SK-N-DZ (cell line): ENCODE measurements at regions not wholly inside any gene's neighbourhood (a gene's known extent, or its start where the extent isn't known, plus 50 kb on each side); places are given as distances from the start of the nearest gene placed in this dataset.
"Not testable (repeated sequence)": the region's sequence is repeated elsewhere in the genome, so short reads cannot be mapped to it uniquely, and the experiment has no call there.

Experiments used
- DNase-seq: peaks from one replicate; pipeline ENCODE4 v3.0.0-alpha.2; 2015; ENCODE audit warnings: low spot score

DNA sequence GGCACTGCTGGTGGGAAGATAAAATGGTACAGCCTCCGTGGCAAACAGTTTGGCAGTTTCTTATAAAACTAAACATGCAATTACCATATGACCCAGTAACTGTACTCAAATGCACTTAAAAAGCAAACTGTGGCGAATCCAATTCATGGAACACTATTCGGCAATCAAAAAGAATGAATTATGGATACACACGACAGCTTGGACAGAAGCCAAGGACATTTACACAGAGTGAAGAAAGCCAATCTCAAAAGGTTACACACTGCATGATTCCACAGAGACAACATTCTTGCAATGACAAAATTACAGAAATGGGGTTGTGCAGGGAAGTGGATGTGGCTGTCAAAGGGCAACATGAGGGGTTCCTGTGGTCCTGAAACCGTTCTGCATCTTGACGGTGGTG is 122.1 kb upstream of the IQSEC1 start:
- no peak for DNase-seq

DNA sequence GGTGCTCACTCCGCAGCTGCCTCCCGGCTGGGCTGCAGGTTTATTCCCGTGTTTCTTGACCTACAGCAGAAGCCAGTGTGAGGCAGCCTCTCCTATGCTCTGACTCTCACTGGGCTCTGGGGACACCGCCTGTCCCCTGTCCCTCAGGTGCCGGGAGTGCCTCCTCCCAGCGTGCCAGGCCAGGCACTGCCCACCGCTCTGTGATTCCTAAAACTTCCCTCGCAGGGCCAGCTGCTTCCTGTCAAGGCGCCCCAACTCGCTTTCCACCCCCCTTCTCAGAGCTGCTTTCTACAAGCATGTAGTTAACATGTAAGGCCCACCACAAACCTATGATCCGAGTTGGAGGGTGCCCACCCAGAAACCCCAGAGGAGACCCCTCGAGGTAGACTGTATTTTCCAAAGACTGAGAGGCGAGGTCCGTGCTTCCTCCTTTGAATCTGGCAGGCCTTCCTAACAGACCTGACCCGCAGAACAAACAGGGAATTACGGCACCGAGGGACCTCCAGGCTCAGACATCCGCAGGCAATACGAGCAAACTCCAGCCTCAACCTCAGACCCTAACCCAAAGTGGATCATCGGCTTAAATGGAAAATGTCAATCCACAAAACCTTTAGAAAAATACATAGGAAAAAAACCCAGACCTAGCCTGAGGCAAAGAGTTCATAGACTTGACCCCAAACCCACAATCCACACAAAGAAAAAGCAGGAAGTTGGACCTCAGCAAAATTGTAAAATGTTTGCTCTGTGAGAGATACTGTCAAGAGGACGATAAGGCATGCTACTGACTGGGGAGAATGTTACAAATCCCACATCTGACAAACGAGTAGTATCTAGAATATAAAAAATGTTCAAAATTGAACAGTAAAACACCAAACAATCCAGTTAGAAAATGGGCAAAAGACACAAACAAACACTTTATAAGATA is 121.3 kb upstream of the IQSEC1 start:
- no peak for DNase-seq

DNA sequence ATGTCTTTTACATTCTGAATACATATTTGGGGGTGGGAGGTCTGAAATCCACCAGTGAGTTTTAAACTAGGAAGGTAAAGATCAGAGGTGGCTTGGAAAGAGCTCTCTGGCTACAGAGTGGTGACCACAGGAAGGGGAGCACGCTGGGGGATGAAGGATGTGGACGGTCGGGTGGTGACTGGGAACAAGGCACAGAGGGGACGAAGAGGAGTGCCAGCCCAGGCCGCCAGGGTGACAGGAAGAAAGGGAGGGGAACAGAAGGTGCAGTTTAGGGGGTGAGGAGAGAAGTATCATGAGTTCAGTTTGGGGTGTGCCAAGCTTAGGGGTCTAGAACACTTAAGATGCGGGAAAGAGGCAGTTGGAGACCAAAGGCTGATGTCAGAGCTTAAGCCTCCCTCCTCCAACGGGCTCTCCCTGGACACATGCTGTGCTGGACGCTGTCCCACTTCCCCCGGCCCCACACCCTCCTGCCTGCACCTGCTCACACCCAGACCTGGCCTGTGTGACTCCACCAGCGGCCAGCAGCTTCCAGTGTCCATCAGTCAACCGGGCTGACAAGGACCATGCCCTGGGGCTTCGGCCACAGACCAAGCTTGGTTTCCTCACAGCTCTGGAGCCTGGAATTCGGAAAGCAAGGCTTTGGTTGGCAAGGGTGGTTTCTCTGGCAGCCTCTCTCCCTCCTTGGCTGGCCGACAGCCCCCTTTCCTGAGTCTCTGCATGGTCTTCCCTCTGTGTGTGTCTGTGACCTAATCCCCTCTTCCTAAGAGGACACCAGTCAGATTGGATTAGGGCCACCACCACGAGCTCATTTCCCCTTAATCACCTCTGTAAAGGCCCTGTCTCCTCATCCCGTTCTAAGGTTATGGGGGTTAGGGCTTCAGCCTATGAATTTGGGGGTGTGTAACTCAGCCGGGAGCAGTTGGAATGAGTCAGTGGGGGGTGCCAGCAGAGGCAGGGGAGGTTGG is 120.4 kb upstream of the IQSEC1 start:
- no peak for DNase-seq

DNA sequence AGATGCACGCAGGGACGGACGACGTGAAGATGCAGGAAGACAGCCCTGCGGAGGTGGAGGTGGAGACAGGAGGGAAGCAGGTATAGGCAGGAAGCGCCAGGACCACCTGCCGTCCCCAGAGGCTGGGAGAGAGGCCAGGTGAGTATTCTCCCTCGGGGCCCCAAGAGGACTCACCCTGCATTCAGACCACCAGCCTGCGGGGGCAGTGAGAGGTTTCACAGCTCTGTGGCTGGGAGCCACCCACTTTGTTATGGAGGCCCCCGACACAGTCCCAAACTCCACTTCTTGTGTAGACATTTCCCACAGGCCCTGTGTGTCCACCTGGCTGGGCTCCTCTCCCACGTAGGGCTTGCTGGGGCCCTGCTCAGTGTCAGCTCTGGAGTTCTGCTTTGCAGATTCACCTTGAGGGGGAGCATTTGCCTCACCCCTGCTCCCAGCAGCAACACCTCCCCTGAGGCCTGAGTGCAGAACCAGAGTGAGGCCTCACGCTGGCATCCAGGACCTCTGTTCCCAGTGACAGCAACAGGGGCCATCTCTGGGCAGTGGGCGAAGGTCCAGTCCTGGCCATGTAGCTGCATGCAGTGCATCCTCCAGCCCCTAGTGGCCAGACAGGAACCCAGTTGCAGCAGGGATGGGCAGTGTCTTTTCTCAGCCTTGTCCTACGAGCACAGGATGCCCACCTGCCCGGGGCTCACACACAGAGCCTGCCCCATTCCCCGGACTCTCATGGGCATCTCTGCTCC is 119.4 kb upstream of the IQSEC1 start:
- peak; percentile 28 for DNase-seq

DNA sequence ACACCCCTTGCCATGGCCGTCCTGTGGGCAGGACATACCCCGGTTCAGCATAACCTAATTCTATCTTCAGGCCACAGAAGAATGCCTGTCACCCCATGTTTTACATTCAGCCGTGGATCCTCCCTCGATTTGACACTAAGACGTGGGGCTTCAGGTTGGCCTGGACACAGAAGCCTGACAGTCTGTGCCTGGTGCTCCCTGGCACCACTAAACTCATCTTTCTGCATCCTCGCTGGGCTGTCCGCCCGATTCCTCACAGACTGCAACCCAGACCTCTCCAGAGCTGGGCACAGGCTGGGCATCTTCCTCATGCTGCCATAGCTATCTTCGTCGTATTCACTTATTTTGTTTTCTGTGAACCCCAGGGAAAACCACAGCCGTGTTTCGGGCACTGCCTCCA is 117.8 kb upstream of the IQSEC1 start:
- no peak for DNase-seq

DNA sequence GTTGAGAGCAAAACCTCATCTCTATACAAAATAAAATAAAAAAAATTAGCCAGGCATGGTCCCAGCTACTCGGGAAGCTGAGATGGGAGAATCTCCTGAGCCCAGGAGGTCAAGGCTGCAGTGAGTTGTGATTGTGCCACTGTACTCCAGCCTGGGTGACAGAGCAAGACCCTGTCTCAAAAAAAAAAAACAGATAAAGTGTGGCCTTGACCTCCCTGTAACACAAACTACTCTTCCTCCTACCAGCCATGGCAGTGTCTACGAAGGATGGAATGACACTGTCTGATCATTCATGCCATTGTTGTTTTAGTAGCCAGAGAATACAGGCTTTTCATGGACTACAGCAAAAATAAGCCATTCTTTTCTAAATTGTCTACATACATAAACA is 117.1 kb upstream of the IQSEC1 start:
- no peak for DNase-seq

DNA sequence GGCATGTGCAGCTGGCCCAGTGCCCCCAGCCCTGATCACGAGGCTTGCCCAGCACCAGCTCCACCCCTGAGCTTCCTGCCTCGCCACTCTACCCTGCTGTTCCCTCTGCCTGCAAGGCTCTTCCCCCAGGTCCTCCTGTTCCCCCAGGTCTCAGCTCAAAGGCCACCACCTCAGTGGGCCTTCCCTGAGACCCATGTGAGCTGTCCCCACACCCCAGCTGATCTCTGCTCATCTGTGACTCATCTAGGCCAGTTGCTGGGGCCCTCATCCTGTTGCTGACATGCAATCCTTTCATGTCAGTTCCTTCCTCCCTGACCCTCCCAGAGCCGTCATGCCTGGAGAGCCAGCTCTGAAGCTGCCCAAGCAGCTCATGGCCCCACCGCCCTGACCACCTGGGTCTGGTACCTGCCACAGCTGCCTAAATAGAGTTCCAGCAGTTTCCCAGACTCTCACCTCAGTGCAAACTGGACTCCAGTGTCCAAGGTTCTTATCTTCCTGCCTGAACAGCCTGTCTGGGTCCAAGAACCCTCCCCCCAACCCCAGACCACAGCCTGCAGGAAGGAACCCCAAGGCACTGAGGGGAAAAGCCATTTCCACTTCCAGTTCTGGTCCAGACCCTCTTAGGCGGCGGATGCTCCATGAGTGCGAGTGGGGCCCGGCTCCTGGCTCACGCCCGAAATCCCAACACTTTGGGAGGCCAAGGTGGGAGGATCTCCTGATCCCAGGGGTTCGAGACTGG is 116.6 kb upstream of the IQSEC1 start:
- no peak for DNase-seq

DNA sequence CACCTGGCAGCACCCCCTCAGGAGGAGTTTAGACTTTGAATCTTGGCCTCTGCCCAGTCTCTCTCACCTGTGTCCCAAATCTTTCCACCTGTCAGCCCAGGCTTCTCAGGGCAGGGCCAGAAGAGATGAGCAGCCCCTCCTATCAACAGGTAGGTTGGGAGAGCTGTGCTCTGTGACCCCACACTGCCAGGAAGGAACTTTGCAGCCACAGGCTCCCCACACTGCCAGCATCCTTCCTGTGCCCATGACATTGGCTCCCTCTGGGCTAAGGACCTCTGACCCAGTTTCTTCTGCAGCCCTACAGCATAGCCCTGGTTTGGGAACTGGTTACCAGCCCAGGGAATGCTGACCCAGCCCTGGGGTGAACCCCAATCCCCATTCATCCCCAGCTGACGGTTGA is 115.7 kb upstream of the IQSEC1 start:
- DNase-seq = no peak

DNA sequence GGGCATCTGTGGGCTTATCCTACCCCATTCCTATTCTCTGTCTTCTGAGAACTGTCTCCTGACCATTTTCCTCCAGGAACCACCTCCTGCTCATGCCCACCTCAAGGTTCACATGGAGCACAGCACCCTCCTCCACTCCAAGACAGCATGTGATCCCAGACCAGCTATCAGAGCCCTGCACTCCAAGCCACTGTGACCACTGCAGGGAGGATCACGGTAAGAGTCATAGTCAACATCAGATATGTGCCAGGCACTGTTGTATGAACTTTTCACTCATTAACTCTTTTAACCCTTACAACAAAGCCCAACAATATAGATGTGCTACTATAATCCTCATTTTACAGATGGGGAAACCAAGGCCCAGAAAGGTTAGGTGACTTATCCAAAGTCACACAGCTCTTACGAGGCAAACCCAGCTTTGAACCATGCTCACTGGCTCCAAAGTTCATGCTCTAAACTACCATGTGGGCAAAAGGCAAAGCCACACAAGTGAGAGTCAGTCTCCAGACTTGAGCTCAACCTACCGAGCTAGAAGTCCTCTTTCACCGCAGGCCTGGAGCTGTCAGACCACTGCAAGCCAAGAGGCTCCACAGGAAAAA is 115.1 kb upstream of the IQSEC1 start:
- DNase-seq = no peak

DNA sequence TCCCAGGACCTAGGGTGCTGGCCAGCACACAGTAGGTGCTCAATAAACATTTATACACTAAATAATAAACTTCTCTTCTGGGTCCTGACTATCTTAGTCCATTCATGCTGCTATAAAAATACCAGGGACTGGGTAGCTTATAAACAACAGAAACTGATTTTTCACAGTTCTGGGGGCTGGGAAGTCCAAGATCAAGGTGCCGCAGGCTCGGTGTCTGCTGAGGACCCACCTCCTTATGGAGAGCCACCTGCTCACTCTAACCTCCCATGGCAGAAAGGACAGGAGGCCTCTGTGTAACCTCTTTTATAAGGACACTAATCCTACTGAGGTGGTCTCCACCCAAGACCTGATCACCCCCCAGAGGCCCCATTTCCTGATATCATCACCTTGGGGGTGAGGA is 114.4 kb upstream of the IQSEC1 start:
- no peak for DNase-seq

DNA sequence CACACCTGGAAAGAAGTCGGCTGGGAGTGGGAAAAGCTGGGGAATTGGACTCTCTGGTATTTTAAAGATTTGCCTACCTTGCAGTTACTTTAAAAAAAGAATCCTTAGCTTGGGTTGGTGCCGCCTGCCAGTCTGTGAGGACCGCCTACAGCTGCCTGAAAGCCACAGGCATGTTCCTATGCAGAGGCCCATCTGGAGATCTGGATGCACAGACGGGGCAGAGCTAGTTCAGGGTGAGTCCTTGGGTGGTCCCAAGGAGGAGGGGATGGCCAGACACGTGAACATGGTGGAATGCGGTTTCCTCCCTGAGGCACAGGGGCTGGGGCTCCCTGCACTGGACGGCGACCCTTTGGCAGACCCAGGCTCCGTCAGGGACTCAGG is 113.2 kb upstream of the IQSEC1 start:
- no peak for DNase-seq

DNA sequence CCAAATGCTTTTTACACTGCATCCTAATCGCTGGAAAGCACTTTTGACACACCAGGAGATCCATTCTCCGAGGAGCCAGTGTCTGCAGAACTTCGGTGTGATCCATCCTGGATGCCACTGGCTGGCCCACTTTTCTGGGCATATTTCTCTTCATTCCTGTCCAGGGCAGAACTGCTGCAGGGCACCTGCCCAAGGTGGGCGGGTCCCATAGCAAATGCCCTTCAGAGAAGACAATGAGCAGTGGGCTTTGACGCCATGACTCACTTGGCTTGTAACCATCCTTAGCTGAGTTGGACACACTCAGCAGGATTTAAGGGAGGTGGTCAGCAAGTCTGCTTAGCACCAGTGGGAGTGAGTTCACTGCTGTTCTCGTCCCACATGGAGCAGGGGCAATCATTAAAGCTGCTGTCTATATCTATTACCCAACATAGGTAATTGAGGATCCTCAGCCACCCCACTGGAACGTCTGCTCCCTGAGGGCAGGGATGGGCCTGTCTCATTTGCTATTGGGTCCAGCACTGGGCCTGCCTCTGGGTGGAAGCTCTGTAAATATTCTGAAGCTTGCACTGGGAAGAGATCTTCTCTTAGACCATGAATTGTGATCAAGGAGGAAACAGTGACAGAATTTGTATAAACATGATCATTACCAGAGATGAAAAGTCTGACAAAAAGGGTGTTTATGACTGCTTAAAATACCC is 112.7 kb upstream of the IQSEC1 start:
- no peak for DNase-seq

DNA sequence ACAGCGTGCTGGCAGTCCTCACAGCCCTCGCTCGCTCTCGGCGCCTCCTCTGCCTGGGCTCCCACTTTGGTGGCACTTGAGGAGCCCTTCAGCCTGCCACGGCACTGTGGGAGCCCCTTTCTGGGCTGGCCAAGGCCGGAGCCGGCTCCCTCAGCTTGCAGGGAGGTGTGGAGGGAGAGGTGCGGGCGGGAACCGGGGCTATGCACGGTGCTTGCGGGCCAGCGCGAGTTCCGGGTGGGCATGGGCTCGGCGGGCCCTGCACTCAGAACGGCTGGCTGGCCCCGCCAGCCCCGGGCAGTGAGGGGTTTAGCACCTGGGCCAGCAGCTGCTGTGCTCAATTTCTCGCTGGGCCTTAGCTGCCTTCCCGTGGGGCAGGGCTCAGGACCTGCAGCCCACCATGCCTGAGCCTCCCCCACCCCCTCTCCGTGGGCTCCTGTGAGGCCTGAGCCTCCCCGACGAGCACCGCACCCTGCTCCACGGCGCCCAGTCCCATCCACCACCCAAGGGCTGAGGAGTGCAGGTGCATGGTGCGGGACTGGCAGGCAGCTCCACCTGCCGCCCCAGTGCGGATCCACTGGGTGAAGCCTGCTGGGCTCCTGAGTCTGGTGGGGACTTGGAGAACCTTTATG is 106.5 kb upstream of the IQSEC1 start:
- not testable (repeated sequence) for DNase-seq

DNA sequence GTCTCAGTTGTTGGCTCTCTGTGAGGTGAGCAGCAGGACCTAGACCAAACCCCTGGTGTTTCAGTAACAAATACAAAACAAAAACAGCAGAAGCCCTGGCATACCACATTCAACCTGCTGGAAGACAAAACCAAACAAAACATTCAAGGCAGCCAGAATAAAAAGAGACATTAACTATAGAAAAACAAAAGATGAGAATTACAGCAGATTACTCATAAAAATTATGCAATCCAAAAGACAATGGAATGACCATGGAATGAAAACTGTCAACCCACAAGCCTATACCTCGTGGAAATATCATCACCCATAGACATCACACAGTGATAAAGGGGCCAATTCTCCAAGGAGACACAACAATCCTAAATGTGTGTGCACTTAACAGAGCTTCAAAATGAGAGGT is 106.0 kb upstream of the IQSEC1 start:
- DNase-seq = no peak

DNA sequence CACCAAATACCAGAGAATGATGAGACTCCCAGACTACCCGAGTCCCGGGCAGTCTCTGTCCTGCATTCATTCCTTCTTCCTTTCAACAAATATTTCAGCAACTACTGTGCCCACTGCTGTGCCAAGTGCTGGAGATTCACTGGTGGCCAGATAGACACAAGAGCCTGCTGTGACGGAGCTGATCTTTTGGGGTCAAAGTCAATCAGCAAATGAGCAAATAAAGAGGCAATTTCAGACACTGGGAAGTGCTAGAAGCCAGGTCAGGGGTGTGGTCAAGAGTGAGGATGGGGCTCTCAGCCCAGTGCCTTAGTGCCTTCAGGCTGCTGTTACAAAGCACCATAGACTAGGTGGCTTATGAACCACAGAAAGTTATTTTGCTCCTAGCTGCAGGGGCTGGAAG is 104.9 kb upstream of the IQSEC1 start:
- no peak for DNase-seq

DNA sequence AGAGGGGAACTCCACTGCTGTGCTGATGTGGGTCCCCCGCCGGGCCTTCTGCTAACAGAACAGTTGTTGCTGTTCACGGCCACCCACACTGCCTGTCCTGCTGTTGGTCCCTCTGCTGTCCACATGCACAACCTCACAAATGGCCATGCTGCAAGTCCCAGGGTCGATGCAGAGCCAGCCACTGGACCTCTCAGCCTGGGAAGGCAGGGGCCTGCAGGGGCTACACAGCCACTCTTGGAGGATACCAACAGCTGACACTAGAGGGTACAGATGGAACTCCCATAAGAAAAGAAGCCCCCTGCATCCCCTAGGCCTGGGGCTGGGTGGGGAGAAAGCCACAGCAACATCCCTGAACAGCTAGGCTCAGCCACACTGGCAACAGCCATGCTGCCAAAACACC is 104.4 kb upstream of the IQSEC1 start:
- no peak for DNase-seq

DNA sequence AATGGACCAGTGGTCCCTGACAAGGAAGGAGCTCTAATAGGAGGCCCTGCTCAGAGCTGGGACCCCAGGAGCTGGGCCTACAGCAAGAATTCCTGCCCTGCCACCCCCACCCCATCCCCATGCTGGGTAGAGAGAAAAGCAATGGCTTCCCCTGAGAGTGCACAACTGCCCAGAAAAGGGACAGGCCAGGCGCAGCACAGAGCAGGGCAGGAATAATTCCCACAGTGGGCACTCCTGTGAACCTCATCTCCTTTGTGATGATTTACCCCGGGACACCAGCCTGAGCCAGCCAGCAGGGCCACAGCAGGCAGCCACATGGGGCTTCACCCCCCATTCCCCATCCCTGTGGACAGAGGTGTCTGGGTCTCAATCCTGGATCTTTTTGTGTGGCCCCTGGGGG is 104.0 kb upstream of the IQSEC1 start:
- no peak for DNase-seq

DNA sequence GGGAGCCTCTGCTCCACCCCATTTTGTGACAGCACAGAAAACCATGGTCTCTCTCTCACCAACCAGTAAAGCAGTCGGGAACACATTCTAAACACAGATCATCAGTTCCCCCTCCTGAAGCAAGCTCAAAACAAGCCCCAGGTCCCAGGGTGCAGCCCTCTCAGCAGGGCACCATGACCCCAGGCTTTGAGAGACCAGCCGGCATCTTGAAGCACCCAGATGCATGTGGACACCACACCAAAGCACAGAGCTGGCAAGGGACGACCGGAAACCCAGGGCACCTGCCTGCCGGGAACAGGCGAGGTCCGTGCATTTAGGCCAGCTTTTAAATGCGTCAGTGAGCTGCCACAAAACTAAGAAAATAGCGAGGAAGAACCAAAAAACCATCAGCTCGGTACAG is 103.2 kb upstream of the IQSEC1 start:
- no peak for DNase-seq

DNA sequence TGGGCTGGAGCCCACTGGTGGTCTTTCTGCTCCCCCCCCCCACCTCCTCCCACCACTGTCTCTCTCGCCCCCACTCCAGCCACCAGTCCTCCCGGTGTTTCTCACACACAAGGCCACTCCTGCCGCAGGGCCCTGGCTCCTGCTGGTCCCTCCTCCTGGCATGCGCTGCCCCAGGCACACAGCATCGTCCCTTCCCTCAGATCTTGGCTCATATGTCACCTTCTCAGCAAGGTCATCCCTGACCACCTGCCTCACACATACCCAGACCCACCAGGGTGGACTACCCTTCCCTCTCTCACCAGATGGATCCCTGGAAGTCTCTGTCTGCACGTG is 101.5 kb upstream of the IQSEC1 start:
- DNase-seq = no peak
